HL-60 (cell line): ENCODE measurements at regions not wholly inside any gene's neighbourhood (a gene's known extent, or its start where the extent isn't known, plus 50 kb on each side); places are given as distances from the start of the nearest gene placed in this dataset.

Experiments used
- CTCF ChIP-seq: IDR thresholded peaks from one replicate; pipeline ENCODE4 v1.5.1; 2011; ENCODE audit warnings: low read length, control low read depth, inconsistent platforms; ENCODE audit not compliant: insufficient read depth
- GABPA ChIP-seq: IDR thresholded peaks from 2 replicates; pipeline ENCODE4 v1.6.1; 2012; ENCODE audit warnings: low read depth
- POLR2AphosphoS5 ChIP-seq: IDR thresholded peaks from 2 replicates; pipeline ENCODE4 v1.6.1; 2012; ENCODE audit warnings: low read depth

DNA sequence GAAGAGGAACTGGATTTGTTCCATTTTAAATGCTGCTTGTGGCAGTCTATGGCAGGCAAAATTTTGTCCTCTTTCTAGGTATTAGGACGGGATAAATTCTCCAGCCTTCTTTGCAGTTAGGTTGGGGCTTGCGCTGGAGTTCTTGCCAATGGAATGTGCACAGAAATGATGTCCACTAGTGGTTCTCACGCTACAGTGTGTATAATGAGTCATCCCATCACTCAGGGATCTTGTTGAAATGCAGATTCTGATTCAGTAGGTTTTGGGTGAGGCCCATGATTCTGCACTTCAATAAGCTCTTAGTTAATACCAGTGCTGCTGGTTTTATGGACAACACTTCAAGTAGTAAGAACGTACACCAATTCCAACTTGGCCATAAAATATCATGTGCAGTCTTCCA, 317.6 kb upstream of the KLF4 start:
- TF ChIP-seq CTCF (no peak), GABPA (no peak), POLR2AphosphoS5 (no peak)
